ENCODE measurements at regions not wholly inside any gene's neighbourhood (a gene's known extent, or its start where the extent isn't known, plus 50 kb on each side); places are given as distances from the start of the nearest gene placed in this dataset.

DNA sequence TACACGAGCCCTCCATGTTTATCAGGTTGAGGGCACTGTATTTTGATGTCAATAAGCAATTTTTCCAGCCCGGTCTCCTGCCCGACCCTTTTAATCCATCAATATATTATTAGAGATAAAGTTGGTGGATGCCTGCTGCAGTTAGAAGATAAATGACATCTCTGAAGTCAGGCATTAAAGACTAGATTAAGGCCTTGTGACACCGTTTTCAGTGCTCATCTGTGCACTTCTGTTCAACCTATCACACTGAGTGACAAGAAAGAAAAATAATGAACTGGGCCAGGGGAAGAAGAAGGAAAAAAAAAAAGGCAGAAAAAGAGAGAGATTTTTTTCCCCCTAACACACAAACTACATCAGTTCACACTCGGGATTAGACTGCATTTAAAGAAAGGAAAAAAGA is 371.8 kb downstream of the IL20RB start:
- no peak for TF ChIP-seq SPI1 (IDR thresholded peaks at IDR 0.05; ENCODE audit: low read depth, low read length)
- TF ChIP-seq POLR2AphosphoS5 (IDR thresholded peaks at IDR 0.05; ENCODE audit: low read depth, low read length) = no peak
- no peak for TF ChIP-seq POLR2A (IDR thresholded peaks at IDR 0.05; ENCODE audit: low read depth, low read length)
- no peak for TF ChIP-seq TAF1 (IDR thresholded peaks at IDR 0.05; ENCODE audit: low read depth, low read length)
- TF ChIP-seq PAX5 (IDR thresholded peaks at IDR 0.05; ENCODE audit: insufficient read depth, low read length, severe bottlenecking) = no peak
